MM.1S (cell line): ENCODE measurements at regions not wholly inside any gene's neighbourhood (a gene's known extent, or its start where the extent isn't known, plus 50 kb on each side); places are given as distances from the start of the nearest gene placed in this dataset.

Experiments used
- DNase-seq: peaks from one replicate; pipeline ENCODE4 v3.0.0-alpha.2; 2015
- H2AFZ ChIP-seq: fragments of 300-600 bp; sonication (generic); 2 replicates; pipeline ENCODE4 v1.6.0; 2016; ENCODE audit warnings: antibody characterized with exemption, low read length
- H3F3A ChIP-seq: fragments of 300-600 bp; sonication (generic); 2 replicates; pipeline ENCODE4 v1.6.1; 2016; ENCODE audit warnings: mild to moderate bottlenecking, antibody characterized with exemption, low read length, moderate library complexity, mixed read lengths; ENCODE audit not compliant: insufficient read depth
- H3K27ac ChIP-seq: fragments of 300-600 bp; sonication (generic); 2 replicates; pipeline ENCODE4 v1.5.1; 2016; ENCODE audit warnings: mild to moderate bottlenecking, low read length
- H3K27me3 ChIP-seq: fragments of 300-600 bp; sonication (generic); replicated peaks from 2 replicates; pipeline ENCODE4 v1.6.0; 2016; ENCODE audit warnings: low read length; ENCODE audit not compliant: insufficient read depth
- H3K36me3 ChIP-seq: fragments of 300-600 bp; sonication (generic); replicated peaks from 2 replicates; pipeline ENCODE4 v1.6.1; 2016; ENCODE audit warnings: mild to moderate bottlenecking, low read length, mixed read lengths; ENCODE audit not compliant: insufficient read depth
- H3K4me1 ChIP-seq: fragments of 300-600 bp; sonication (generic); 2 replicates; pipeline ENCODE4 v1.6.1; 2016; ENCODE audit warnings: low read length, mixed read lengths
- H3K4me2 ChIP-seq: fragments of 300-600 bp; sonication (generic); 2 replicates; pipeline ENCODE4 v1.6.0; 2016; ENCODE audit warnings: low read depth, low read length
- H3K4me3 ChIP-seq: fragments of 300-600 bp; sonication (generic); 2 replicates; pipeline ENCODE4 v1.5.1; 2016; ENCODE audit warnings: low read length, mixed read lengths
- H3K79me2 ChIP-seq: fragments of 300-600 bp; sonication (generic); 2 replicates; pipeline ENCODE4 v1.6.1; 2016; ENCODE audit warnings: mixed run types, low read length, mixed read lengths
- H3K9ac ChIP-seq: fragments of 300-600 bp; sonication (generic); 2 replicates; pipeline ENCODE4 v1.6.1; 2016; ENCODE audit warnings: low read length, mixed read lengths
- H3K9me2 ChIP-seq: fragments of 300-600 bp; sonication (generic); replicated peaks from 2 replicates; pipeline ENCODE4 v1.6.1; 2016; ENCODE audit warnings: mild to moderate bottlenecking, low read length, mixed read lengths; ENCODE audit not compliant: insufficient read depth
- H3K9me3 ChIP-seq: fragments of 300-600 bp; sonication (generic); replicated peaks from 2 replicates; pipeline ENCODE4 v1.6.1; 2016; ENCODE audit warnings: mild to moderate bottlenecking, low read length, mixed read lengths; ENCODE audit not compliant: insufficient read depth
- H4K20me1 ChIP-seq: fragments of 300-600 bp; sonication (generic); 2 replicates; pipeline ENCODE4 v1.6.1; 2016; ENCODE audit warnings: mild to moderate bottlenecking, low read length, moderate library complexity, mixed read lengths; ENCODE audit not compliant: insufficient read depth
- EZH2 ChIP-seq: fragments of 300-600 bp; sonication (generic); optimal IDR thresholded peaks from 2 replicates; pipeline ENCODE3; 2017; ENCODE audit warnings: low read depth, mild to moderate bottlenecking, antibody characterized with exemption, low read length, mixed read lengths
- EZH2phosphoT487 ChIP-seq: fragments of 300-600 bp; sonication (generic); IDR thresholded peaks from 2 replicates; pipeline ENCODE4 v1.6.1; 2018; ENCODE audit warnings: antibody characterized with exemption, low read length
- TF ChIP-seq, protein P1 (sequence below): fragments of 300-600 bp; sonication (generic); IDR thresholded peaks from 2 replicates; pipeline ENCODE4 v1.5.1; 2016; ENCODE audit warnings: antibody characterized with exemption, low read length, mixed read lengths

DNA sequence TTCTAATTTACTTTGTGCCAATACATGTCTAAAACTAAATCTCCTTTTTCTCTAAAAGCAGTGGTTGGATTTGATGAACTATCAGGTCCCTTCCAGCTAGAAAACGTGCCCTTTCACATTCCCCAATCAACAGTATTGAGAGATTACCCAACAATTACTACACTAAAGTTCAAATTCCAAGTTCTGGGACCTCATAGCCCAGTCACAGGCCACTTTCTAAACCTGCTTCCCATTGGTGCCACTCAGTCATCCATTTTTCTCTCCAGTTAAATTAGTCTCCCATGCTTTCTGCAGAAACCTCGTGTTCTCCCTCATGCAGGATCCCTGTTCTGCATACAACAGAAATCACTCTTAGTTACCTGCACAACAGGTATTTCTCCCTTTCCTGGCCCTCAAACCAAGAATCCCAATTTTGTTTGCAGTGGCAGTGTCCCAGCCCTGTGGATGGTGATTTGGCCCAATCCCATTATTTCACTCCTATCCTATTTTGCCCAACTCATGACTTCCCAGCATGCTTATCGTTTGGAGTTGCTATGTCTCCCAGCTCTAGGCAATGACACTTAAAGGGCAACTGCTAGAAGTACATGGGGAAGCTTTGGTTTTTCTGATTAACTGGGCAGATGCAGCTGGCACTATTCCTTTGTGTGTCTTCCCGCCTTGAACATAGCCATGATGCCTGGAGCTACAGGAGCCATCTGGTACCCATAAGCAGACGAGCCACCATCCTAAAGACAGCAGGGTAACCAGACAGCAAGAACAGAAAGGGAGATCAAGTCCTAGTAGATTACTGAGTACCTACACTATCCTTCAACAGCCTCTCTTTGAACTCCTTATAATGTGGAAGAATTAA lies 224.2 kb downstream of the MINAR1 start:
- Histone ChIP-seq H4K20me1 (no peaks in the 10 kb centered on the region), H3F3A (no peaks in the 10 kb centered on the region), H3K79me2 (no peaks in the 10 kb centered on the region), H3K4me1 (no peaks in the 10 kb centered on the region), H3K4me2 (no peak overlapping the region), H3K4me3 (no peak overlapping the region), H3K36me3 (no peaks in the 10 kb centered on the region), H3K9me2 (no peaks in the 10 kb centered on the region), H3K9ac (no peak overlapping the region), H2AFZ (no peak overlapping the region), H3K27me3 (no peaks in the 10 kb centered on the region), H3K27ac (no peak overlapping the region), H3K9me3 (no peaks in the 10 kb centered on the region)
- TF ChIP-seq, protein P1, sequence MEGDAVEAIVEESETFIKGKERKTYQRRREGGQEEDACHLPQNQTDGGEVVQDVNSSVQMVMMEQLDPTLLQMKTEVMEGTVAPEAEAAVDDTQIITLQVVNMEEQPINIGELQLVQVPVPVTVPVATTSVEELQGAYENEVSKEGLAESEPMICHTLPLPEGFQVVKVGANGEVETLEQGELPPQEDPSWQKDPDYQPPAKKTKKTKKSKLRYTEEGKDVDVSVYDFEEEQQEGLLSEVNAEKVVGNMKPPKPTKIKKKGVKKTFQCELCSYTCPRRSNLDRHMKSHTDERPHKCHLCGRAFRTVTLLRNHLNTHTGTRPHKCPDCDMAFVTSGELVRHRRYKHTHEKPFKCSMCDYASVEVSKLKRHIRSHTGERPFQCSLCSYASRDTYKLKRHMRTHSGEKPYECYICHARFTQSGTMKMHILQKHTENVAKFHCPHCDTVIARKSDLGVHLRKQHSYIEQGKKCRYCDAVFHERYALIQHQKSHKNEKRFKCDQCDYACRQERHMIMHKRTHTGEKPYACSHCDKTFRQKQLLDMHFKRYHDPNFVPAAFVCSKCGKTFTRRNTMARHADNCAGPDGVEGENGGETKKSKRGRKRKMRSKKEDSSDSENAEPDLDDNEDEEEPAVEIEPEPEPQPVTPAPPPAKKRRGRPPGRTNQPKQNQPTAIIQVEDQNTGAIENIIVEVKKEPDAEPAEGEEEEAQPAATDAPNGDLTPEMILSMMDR, result no peak
- TF ChIP-seq EZH2phosphoT487, result no peak
- no peak for TF ChIP-seq EZH2
- DNase-seq, result no peak

GRCh38 chr15:79657722-79658121 lies 225.6 kb downstream of the MINAR1 start:
- Histone ChIP-seq H3K9me2 (no peaks in the 10 kb centered on the region), H3F3A (no peaks in the 10 kb centered on the region), H3K4me2 (no peak overlapping the region), H4K20me1 (no peaks in the 10 kb centered on the region), H3K27ac (no peak overlapping the region), H3K4me3 (no peak overlapping the region), H3K36me3 (no peaks in the 10 kb centered on the region), H3K9ac (no peak overlapping the region), H3K27me3 (no peaks in the 10 kb centered on the region), H3K79me2 (no peaks in the 10 kb centered on the region), H3K4me1 (no peaks in the 10 kb centered on the region), H3K9me3 (no peaks in the 10 kb centered on the region), H2AFZ (no peak overlapping the region)
- TF ChIP-seq, protein P1, result no peak
- TF ChIP-seq EZH2phosphoT487, result no peak
- TF ChIP-seq EZH2, result no peak
- DNase-seq, result no peak

GRCh38 chr15:79659691-79660090 lies 227.6 kb downstream of the MINAR1 start:
- Histone ChIP-seq H3K27ac (no peak overlapping the region), H3K4me3 (no peak overlapping the region), H3K9ac (no peak overlapping the region), H2AFZ (no peak overlapping the region), H3K36me3 (no peaks in the 10 kb centered on the region), H3K4me1 (no peaks in the 10 kb centered on the region), H3K9me2 (no peaks in the 10 kb centered on the region), H3F3A (no peaks in the 10 kb centered on the region), H4K20me1 (no peaks in the 10 kb centered on the region), H3K4me2 (no peak overlapping the region), H3K79me2 (no peaks in the 10 kb centered on the region), H3K27me3 (no peaks in the 10 kb centered on the region), H3K9me3 (no peaks in the 10 kb centered on the region)
- TF ChIP-seq EZH2phosphoT487 (no peak), EZH2 (no peak)
- TF ChIP-seq, protein P1, result no peak
- DNase-seq, result no peak
